Neural cell (in vitro differentiated cells): ENCODE measurements at regions not wholly inside any gene's neighbourhood (a gene's known extent, or its start where the extent isn't known, plus 50 kb on each side); places are given as distances from the start of the nearest gene placed in this dataset.

Experiments used
- CTCF ChIP-seq: fragments of 450-650 bp; IDR thresholded peaks from 2 replicates; pipeline ENCODE4 v1.5.1; 2014; ENCODE audit warnings: antibody characterized with exemption, mild to moderate bottlenecking, moderate library complexity; ENCODE audit not compliant: poor library complexity, severe bottlenecking
- EP300 ChIP-seq: fragments of 450-650 bp; conservative IDR thresholded peaks from 2 replicates; pipeline ENCODE4 v1.6.1; 2014; ENCODE audit warnings: antibody characterized with exemption, mild to moderate bottlenecking, moderate library complexity; ENCODE audit not compliant: poor library complexity, severe bottlenecking
- EZH2 ChIP-seq: fragments of 200-600, 300-800 bp; shearing (Covaris generic), sonication (generic); IDR thresholded peaks from 2 replicates; pipeline ENCODE4 v1.6.1; 2014; ENCODE audit warnings: antibody characterized with exemption, low read length, borderline replicate concordance, mild to moderate bottlenecking; ENCODE audit not compliant: insufficient read depth, poor library complexity, severe bottlenecking
- MXI1 ChIP-seq: fragments of 450-650 bp; conservative IDR thresholded peaks from 2 replicates; pipeline ENCODE4 v1.6.1; 2014; ENCODE audit warnings: antibody characterized with exemption, mild to moderate bottlenecking; ENCODE audit not compliant: poor library complexity, severe bottlenecking
- POLR2AphosphoS5 ChIP-seq: IDR thresholded peaks from 2 replicates; pipeline ENCODE4 v1.6.1; 2012
- RAD21 ChIP-seq: fragments of 450-650 bp; conservative IDR thresholded peaks from 2 replicates; pipeline ENCODE4 v1.6.1; 2014; ENCODE audit warnings: antibody characterized with exemption, mild to moderate bottlenecking, moderate library complexity
- REST ChIP-seq: IDR thresholded peaks from 2 replicates; pipeline ENCODE4 v1.6.1; 2012; ENCODE audit warnings: borderline replicate concordance
- SMC3 ChIP-seq: fragments of 450-650 bp; conservative IDR thresholded peaks from 2 replicates; pipeline ENCODE4 v1.6.1; 2014; ENCODE audit warnings: antibody characterized with exemption, mild to moderate bottlenecking, moderate library complexity; ENCODE audit not compliant: poor library complexity
- TAF1 ChIP-seq: IDR thresholded peaks from 2 replicates; pipeline ENCODE4 v1.6.1; 2012; ENCODE audit warnings: low read depth

GRCh38 chr4:62571494-62571893 is 1371.4 kb downstream of the ADGRL3 start:
- TF ChIP-seq EZH2 (no peak), RAD21 (no peak), CTCF (no peak), EP300 (no peak), TAF1 (no peak), POLR2AphosphoS5 (no peak), REST (no peak), SMC3 (no peak), MXI1 (no peak)
